MM.1S (cell line): ENCODE measurements at regions not wholly inside any gene's neighbourhood (a gene's known extent, or its start where the extent isn't known, plus 50 kb on each side); places are given as distances from the start of the nearest gene placed in this dataset.

Experiments
- DNase-seq: peaks from one replicate; pipeline ENCODE4 v3.0.0-alpha.2; 2015
- H2AFZ ChIP-seq: fragments of 300-600 bp; sonication (generic); 2 replicates; pipeline ENCODE4 v1.6.0; 2016; ENCODE audit warnings: antibody characterized with exemption, low read length
- H3F3A ChIP-seq: fragments of 300-600 bp; sonication (generic); 2 replicates; pipeline ENCODE4 v1.6.1; 2016; ENCODE audit warnings: mild to moderate bottlenecking, antibody characterized with exemption, low read length, moderate library complexity, mixed read lengths; ENCODE audit not compliant: insufficient read depth
- H3K27ac ChIP-seq: fragments of 300-600 bp; sonication (generic); 2 replicates; pipeline ENCODE4 v1.5.1; 2016; ENCODE audit warnings: mild to moderate bottlenecking, low read length
- H3K27me3 ChIP-seq: fragments of 300-600 bp; sonication (generic); replicated peaks from 2 replicates; pipeline ENCODE4 v1.6.0; 2016; ENCODE audit warnings: low read length; ENCODE audit not compliant: insufficient read depth
- H3K36me3 ChIP-seq: fragments of 300-600 bp; sonication (generic); replicated peaks from 2 replicates; pipeline ENCODE4 v1.6.1; 2016; ENCODE audit warnings: mild to moderate bottlenecking, low read length, mixed read lengths; ENCODE audit not compliant: insufficient read depth
- H3K4me1 ChIP-seq: fragments of 300-600 bp; sonication (generic); 2 replicates; pipeline ENCODE4 v1.6.1; 2016; ENCODE audit warnings: low read length, mixed read lengths
- H3K4me2 ChIP-seq: fragments of 300-600 bp; sonication (generic); 2 replicates; pipeline ENCODE4 v1.6.0; 2016; ENCODE audit warnings: low read depth, low read length
- H3K4me3 ChIP-seq: fragments of 300-600 bp; sonication (generic); 2 replicates; pipeline ENCODE4 v1.5.1; 2016; ENCODE audit warnings: low read length, mixed read lengths
- H3K79me2 ChIP-seq: fragments of 300-600 bp; sonication (generic); 2 replicates; pipeline ENCODE4 v1.6.1; 2016; ENCODE audit warnings: mixed run types, low read length, mixed read lengths
- H3K9ac ChIP-seq: fragments of 300-600 bp; sonication (generic); 2 replicates; pipeline ENCODE4 v1.6.1; 2016; ENCODE audit warnings: low read length, mixed read lengths
- H3K9me2 ChIP-seq: fragments of 300-600 bp; sonication (generic); replicated peaks from 2 replicates; pipeline ENCODE4 v1.6.1; 2016; ENCODE audit warnings: mild to moderate bottlenecking, low read length, mixed read lengths; ENCODE audit not compliant: insufficient read depth
- H3K9me3 ChIP-seq: fragments of 300-600 bp; sonication (generic); replicated peaks from 2 replicates; pipeline ENCODE4 v1.6.1; 2016; ENCODE audit warnings: mild to moderate bottlenecking, low read length, mixed read lengths; ENCODE audit not compliant: insufficient read depth
- H4K20me1 ChIP-seq: fragments of 300-600 bp; sonication (generic); 2 replicates; pipeline ENCODE4 v1.6.1; 2016; ENCODE audit warnings: mild to moderate bottlenecking, low read length, moderate library complexity, mixed read lengths; ENCODE audit not compliant: insufficient read depth
- CTCF ChIP-seq: fragments of 300-600 bp; sonication (generic); IDR thresholded peaks from 2 replicates; pipeline ENCODE4 v1.5.1; 2016; ENCODE audit warnings: antibody characterized with exemption, low read length, mixed read lengths
- EZH2 ChIP-seq: fragments of 300-600 bp; sonication (generic); optimal IDR thresholded peaks from 2 replicates; pipeline ENCODE3; 2017; ENCODE audit warnings: low read depth, mild to moderate bottlenecking, antibody characterized with exemption, low read length, mixed read lengths
- EZH2phosphoT487 ChIP-seq: fragments of 300-600 bp; sonication (generic); IDR thresholded peaks from 2 replicates; pipeline ENCODE4 v1.6.1; 2018; ENCODE audit warnings: antibody characterized with exemption, low read length

DNA sequence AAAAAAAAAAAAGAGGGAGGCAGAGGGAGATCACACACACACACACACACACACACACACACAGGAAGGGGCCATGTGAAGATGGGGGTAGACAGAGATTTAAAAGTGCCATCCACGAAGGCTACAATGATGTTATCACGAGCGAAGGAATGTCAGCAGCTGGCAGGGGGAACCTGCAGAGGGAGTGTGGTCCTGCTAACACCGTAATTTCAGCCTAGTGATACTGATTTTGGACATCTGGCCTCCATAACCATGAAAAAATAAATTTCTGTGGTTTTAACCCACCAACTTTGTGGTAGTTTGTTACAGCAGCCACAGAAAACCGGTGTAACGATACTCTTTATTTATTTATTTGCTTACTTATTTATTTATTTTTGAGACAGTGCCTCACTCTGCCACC, 76.0 kb downstream of the TMCO5A start:
- Histone ChIP-seq H3K36me3 (no peaks in the 10 kb centered on the region), H3K27ac (no peak overlapping the region), H2AFZ (no peak overlapping the region), H3K4me3 (no peak overlapping the region), H4K20me1 (no peaks in the 10 kb centered on the region), H3K27me3 (0 out of 2 replicates have a peak, but pooled peaks cover 3% of the 10 kb centered on the region), H3K9ac (no peak overlapping the region), H3K4me1 (peaks cover 5% of the 10 kb centered on the region), H3K9me2 (no peaks in the 10 kb centered on the region), H3K79me2 (no peaks in the 10 kb centered on the region), H3F3A (no peaks in the 10 kb centered on the region), H3K9me3 (no peaks in the 10 kb centered on the region), H3K4me2 (no peak overlapping the region)
- TF ChIP-seq EZH2 (no peak), CTCF (no peak), EZH2phosphoT487 (no peak)
- DNase-seq = no peak

DNA sequence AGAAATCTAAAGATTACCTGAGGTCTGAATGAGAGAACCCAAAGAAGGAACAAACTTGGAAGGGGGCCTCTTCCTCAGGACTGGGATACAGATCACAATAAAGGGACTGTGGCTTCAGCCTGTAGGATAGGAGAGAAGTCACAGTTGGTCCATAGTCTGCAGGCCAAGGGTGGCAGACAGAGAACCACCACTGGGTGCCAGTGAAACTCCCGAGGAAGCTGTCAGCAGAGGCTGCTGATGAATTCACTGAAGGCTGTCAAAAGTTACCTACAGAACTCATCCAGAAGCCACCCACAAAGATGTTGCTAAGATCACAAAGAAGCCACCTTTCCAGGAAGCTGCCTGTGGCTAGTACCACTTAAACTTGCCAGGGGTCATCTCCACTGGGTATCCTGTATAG, 78.5 kb downstream of the TMCO5A start:
- H3K9me2 ChIP-seq = no peaks in the 10 kb centered on the region
- no peaks in the 10 kb centered on the region for H3F3A ChIP-seq
- 0 out of 2 replicates have a peak, but pooled peaks cover 3% of the 10 kb centered on the region for H3K27me3 ChIP-seq
- H3K36me3 ChIP-seq = no peaks in the 10 kb centered on the region
- no peak overlapping the region for H3K4me3 ChIP-seq
- no peaks in the 10 kb centered on the region for H3K9me3 ChIP-seq
- peaks cover 5% of the 10 kb centered on the region for H3K4me1 ChIP-seq
- TF ChIP-seq EZH2 (no peak), CTCF (peak; percentile 42), EZH2phosphoT487 (no peak)
- no peak overlapping the region for H3K9ac ChIP-seq
- no peak overlapping the region for H3K4me2 ChIP-seq
- peak; percentile 43 for DNase-seq
- no peak overlapping the region for H2AFZ ChIP-seq
- H3K27ac ChIP-seq = no peak overlapping the region
- H4K20me1 ChIP-seq = no peaks in the 10 kb centered on the region
- no peaks in the 10 kb centered on the region for H3K79me2 ChIP-seq

DNA sequence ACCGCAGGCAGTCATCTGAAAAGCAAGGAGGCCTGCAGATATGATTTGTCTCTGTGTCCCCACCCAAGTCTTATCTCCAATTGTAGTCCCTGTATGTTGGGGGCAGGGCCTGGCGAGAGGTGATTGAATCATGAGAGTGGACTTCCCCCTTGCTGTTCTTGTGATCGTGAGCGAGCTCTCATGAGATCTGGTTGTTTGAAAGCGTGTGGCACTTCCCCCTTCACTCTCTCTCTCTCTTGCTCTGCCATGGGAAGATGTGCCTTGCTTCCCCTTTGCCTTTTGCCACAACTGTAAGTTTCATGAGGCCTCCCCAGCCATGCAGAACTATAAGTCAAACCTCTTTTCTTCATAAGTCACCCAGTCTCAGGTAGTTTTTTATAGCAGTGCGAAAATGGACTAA, 83.3 kb downstream of the TMCO5A start:
- H3K9me3 ChIP-seq = no peaks in the 10 kb centered on the region
- H2AFZ ChIP-seq = no peak overlapping the region
- H3K9me2 ChIP-seq = no peaks in the 10 kb centered on the region
- no peak for DNase-seq
- H3K27ac ChIP-seq = no peak overlapping the region
- no peak overlapping the region for H3K9ac ChIP-seq
- H3K79me2 ChIP-seq = no peaks in the 10 kb centered on the region
- H3K4me1 ChIP-seq = peaks cover 5% of the 10 kb centered on the region
- H4K20me1 ChIP-seq = no peaks in the 10 kb centered on the region
- no peak overlapping the region for H3K4me2 ChIP-seq
- H3F3A ChIP-seq = no peaks in the 10 kb centered on the region
- 0 out of 2 replicates have a peak, but pooled peaks cover 3% of the 10 kb centered on the region for H3K27me3 ChIP-seq
- no peak overlapping the region for H3K4me3 ChIP-seq
- no peaks in the 10 kb centered on the region for H3K36me3 ChIP-seq
- no peak for TF ChIP-seq EZH2phosphoT487

DNA sequence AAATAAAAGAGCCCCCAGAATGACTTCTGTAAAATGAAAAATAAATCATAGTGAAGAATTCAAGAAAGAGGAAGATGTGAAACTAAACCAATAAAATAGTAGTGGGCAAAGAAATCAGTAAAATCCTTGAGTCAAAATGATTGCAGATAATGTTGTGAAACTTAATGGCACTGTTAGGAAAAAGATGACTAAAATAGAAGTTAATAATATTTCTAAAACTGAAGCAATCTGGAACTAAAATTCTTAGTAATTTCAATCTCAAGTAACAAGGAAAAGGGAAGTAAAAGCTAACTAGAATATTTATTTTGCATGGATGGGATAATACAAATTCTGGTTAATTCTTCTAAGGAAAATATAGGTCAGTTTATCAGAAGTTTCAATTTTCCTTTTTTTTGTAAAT, 84.6 kb downstream of the TMCO5A start:
- Histone ChIP-seq H3K27ac (no peak overlapping the region), H3K9me3 (no peaks in the 10 kb centered on the region), H3K4me3 (no peak overlapping the region), H3K79me2 (no peaks in the 10 kb centered on the region), H3K4me2 (no peak overlapping the region), H3K9me2 (no peaks in the 10 kb centered on the region), H3K4me1 (no peaks in the 10 kb centered on the region), H4K20me1 (no peaks in the 10 kb centered on the region), H3K27me3 (0 out of 2 replicates have a peak, but pooled peaks cover 3% of the 10 kb centered on the region), H3K9ac (no peak overlapping the region), H3F3A (no peaks in the 10 kb centered on the region), H2AFZ (no peak overlapping the region), H3K36me3 (no peaks in the 10 kb centered on the region)
- TF ChIP-seq EZH2 (no peak), CTCF (no peak), EZH2phosphoT487 (no peak)
- DNase-seq = no peak
